ENCODE measurements at regions not wholly inside any gene's neighbourhood (a gene's known extent, or its start where the extent isn't known, plus 50 kb on each side); places are given as distances from the start of the nearest gene placed in this dataset.
A peak's percentile ranks its signal among the peaks of the same experiment; 100 is the strongest.
"Not testable (repeated sequence)": the region's sequence is repeated elsewhere in the genome, so short reads cannot be mapped to it uniquely, and the experiment has no call there.

- DNase-seq (ENCODE audit: low read depth), result no peak
These were observed 75.4 kb upstream of the GDNF start for GRCh38 chr5:37915097-37915736.

DNA sequence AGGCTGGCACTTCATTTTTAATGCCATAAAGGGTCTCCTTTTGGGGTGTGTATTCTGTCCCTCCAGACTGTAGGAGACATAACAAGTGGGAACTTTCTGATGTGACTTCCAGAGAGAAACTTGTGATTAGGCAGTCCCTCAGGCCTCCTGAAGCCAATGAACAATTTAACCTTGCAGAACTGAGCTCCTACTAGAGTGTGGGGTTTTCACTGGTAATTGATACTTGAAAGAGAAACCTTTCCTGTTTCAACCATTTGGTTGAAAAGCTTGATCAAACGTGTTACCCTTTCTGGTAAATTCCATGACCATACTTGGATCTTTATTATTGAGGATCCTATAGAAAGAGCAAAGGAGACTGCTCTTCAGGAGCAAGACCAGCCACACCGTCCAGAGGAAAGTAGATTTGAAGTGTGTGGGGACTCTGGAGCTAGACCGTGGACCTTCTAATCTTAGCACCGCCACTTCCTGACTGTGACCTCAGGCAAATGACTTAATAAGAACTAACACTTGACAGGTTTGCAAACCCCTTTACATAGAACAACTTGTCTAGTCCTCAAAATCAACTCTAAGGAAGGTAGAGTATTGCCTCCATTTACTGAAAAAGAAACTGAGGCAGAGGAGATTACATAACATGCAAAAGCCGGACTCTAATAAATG, 69.9 kb upstream of the GDNF start:
- not testable (repeated sequence) for DNase-seq (ENCODE audit: low read depth)

DNA sequence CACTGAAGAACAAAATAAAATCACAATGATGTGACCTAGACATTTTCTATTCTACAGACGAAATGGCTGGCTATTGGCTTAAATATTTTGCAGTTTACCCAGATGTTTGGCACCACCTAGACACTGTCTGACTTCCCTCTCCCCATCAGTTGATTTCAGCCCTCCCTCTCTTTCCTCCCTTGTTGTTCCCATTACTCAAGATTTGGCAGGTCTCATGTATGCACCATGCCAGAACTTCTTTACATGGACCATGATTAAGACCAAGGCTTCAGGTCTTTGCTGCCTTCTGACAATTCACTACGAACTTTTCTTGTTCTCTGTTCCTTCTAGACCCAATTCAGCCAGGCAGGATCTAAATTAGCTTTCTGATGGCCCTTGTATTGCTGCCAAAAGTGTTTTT, 66.6 kb upstream of the GDNF start:
- no peak for DNase-seq (ENCODE audit: low read depth)

GRCh38 chr5:37905230-37905629, 65.4 kb upstream of the GDNF start:
- DNase-seq (ENCODE audit: low read depth), result no peak

GRCh38 chr5:37902323-37902722, 62.5 kb upstream of the GDNF start:
- no peak for DNase-seq (ENCODE audit: low read depth)

GRCh38 chr5:37900692-37901091, 60.9 kb upstream of the GDNF start:
- DNase-seq (ENCODE audit: low read depth), result peak; percentile 60

DNA sequence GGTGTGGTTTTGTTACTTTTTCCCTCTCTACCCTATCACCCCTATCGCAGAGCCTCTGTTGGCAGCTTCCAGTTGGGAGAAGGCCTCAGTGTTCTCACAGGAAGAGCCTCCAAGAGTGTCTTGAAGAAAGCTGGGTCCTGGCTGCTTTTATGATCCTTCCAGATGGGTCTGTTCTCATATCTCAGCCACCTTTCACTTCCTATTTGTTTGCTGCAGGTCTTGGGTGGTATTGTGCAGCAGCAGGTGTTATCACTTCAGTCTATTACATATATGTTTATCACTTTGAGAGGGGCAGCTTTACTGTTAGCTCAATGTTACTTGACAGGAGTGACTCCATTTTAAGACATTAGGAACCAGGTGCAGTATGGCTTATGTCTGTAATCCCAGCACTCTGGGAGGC, 59.2 kb upstream of the GDNF start:
- DNase-seq (ENCODE audit: low read depth), result no peak

DNA sequence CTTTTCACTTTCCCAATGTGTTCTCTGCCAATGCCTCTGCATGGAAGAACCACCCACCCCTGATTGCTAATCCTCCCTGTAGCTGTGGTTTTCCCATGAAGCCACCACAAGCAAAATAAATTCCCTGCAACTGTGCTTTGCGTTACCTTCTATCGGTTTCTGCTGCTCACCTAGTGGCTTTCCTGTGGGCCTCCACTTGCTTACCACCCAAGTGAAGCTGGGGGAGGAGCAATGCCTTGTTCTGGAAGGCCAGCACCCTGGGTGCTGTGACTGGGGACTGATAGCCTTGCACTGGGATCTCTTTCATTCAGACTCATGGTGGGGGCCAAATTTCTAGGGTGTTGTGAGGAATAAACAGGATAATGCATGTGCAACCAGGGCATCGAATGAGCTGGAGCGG, 56.3 kb upstream of the GDNF start:
- peak; percentile 14 for DNase-seq (ENCODE audit: low read depth)

GRCh38 chr5:37893434-37894134, 53.7 kb upstream of the GDNF start:
- no peak for DNase-seq (ENCODE audit: low read depth)

- DNase-seq (ENCODE audit: low read depth), result no peak
These were observed 52.7 kb upstream of the GDNF start for GRCh38 chr5:37892586-37892985.

DNA sequence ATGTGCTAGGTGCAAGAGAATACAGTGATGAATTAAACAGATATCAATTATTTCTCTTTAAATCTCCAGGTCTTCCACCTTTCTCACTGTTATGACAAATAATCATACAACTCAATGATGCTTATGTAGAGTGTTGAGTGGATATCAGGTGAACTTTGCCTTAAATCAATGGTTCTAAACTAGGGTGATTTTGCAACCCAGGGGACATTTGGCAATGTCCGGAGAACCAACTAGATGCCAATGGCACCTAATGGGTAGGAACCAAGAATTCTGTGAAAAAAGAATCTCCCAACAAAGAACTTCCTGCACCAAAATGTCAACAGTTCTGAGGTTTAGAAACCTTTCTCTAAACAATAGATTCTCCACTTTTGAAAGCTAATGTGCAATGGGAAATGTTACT, 52.0 kb upstream of the GDNF start:
- no peak for DNase-seq (ENCODE audit: low read depth)

DNA sequence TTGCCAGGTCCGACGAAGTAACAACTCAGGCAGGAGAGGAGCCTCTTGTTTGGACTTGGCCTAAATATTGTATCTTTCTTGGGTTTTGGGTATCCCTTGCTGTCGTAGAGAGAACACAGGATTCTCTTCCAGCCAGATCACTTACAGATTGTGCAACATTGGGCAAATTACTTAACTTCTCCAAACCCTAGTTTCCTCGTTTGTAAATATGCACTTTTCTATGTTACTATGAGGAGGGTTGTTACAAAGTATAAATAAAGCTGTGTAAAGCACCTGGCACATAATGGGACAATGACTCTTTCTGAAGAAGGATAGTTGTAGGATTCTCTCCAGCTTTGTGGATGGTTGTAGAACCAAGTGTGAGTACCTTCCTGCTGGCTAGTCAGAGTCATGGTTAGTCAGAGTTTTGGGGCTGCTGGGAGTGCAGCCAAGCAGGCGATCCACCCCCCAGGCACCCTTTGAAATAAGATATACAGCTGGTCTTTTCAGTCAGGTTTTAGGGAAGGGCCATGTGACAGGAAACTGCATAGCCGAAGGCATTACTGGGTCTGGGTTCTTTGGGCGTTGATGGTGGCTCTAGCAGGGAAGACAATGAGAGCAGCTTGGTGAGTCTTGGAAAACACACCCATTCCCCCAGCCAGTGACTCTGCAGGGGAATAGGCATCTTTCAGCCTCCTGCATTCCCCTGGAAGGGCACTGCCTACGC, 49.9 kb upstream of the GDNF start:
- peak; percentile 98 for DNase-seq (ENCODE audit: low read depth)
